Adrenal gland (tissue), 9 donors: ENCODE measurements at regions not wholly inside any gene's neighbourhood (a gene's known extent, or its start where the extent isn't known, plus 50 kb on each side); places are given as distances from the start of the nearest gene placed in this dataset.

ENCODE experiments used
- DNase-seq, 7 donors: peaks; one replicate each; pipeline ENCODE4 v3.0.0-alpha.2; 2019 to 2020
- H3K27ac ChIP-seq, 5 donors: fragments of 200-600 bp; sonication (generic) in 4 of 5; 1 replicate in 3 of 5; 2 replicates in 2 of 5; pipeline versions ENCODE4 v1.5.1 to v1.8.0; 2016 to 2020; ENCODE audit warnings: mild to moderate bottlenecking in 1 of 5
- H3K27me3 ChIP-seq: fragments of 200-600 bp; 2 replicates; pipeline ENCODE4 v1.8.0; 2021
- H3K36me3 ChIP-seq, 2 donors: fragments of 200-600 bp; replicated peaks in 1 of 2; 1 replicate in 1 of 2; 2 replicates in 1 of 2; pipeline versions ENCODE4 v1.5.1 to v1.8.0; 2018 to 2022
- H3K4me1 ChIP-seq, 2 donors: fragments of 200-600 bp; replicated peaks in 1 of 2; 1 replicate in 1 of 2; 2 replicates in 1 of 2; pipeline versions ENCODE4 v1.5.1 to v1.8.0; 2018 to 2021
- H3K4me3 ChIP-seq, 4 donors: fragments of 200-600 bp; sonication (generic) in 3 of 4; one replicate each; pipeline ENCODE4 v1.5.1; 2016 to 2018
- H3K9me3 ChIP-seq, 3 donors: fragments of 200-600 bp; sonication (generic) in 1 of 3; replicated peaks in 1 of 3; 1 replicate in 2 of 3; 2 replicates in 1 of 3; pipeline versions ENCODE4 v1.5.1 to v1.8.0; 2016 to 2021
- CTCF ChIP-seq, 6 experiments: fragments of 450-650 bp in 4 of 6; fragments of 200-600 bp in 2 of 6; sonication (generic) in 1 of 6; IDR thresholded peaks; 1 replicate in 5 of 6; 2 replicates in 1 of 6; pipeline versions ENCODE4 v1.5.1 to v1.8.0; 2016 to 2021; ENCODE audit warnings: antibody characterized with exemption in 6 of 6, mild to moderate bottlenecking in 2 of 6, moderate library complexity in 1 of 6
- POLR2A ChIP-seq, 2 donors: fragments of 450-650 bp; IDR thresholded peaks; one replicate each; pipeline ENCODE4 v1.6.1; 2017; ENCODE audit warnings: antibody characterized with exemption in 2 of 2, mild to moderate bottlenecking in 2 of 2, moderate library complexity in 1 of 2
- WGBS, 4 donors: extraction: QIAGEN DNeasy Blood & Tissue Kit in 2 of 4; methylation state at CpG; one replicate each; pipeline versions ENCODE4 v1.1.5 to v1.1.7; 2013 to 2017; 5-methylcytosine and 5-hydroxymethylcytosine counted together
- intact Hi-C, 2 donors: fragments of 100-400 bp; cut with DNase I; formaldehyde crosslinking; loops; one replicate each; pipeline versions ENCODE4 v1.14.1 to v1.15.0; 2022 to 2023
- donor health status: healthy with polysubstance abuse.
- donor health status: Bipolar disorder and iron deficiency.
- donor health status: DM: yes; HTN: yes; CAD: no.
- donor health status: DM: no; HTN: no; CAD: no.
- donor health status: DM: no; HTN: no; CAD: no.

DNA sequence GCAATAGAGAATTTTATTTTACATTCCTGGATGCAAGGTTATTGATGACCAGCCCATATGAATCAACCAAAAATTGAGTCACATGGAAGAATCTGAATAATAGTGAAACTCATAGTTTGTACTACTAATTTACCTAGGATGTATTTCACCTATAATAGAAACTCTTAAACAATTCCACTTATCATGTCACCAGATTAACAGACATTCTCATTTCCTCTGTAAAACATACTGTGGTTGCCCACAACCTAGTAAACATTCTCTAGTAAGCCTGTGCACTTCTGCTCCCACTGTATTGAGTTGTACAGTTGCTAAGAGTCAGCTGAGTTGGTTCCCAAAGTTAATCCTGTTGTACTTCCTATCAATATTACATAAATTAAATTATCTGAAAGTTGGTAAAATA lies 196.6 kb upstream of the TMTC1 start:
- TF ChIP-seq CTCF (IDR thresholded peaks at IDR 0.05), result no peak
- no peak for TF ChIP-seq POLR2A (IDR thresholded peaks at IDR 0.05)
- no peak for DNase-seq
- intact Hi-C loops, result no loop called here
- Histone ChIP-seq H3K27me3 (no peaks in the 10 kb centered on the region), H3K4me1 (no peaks in the 10 kb centered on the region), H3K9me3 (no peaks in the 10 kb centered on the region), H3K4me3 (no peak overlapping the region), H3K36me3 (no peaks in the 10 kb centered on the region), H3K27ac (no peak overlapping the region)

DNA sequence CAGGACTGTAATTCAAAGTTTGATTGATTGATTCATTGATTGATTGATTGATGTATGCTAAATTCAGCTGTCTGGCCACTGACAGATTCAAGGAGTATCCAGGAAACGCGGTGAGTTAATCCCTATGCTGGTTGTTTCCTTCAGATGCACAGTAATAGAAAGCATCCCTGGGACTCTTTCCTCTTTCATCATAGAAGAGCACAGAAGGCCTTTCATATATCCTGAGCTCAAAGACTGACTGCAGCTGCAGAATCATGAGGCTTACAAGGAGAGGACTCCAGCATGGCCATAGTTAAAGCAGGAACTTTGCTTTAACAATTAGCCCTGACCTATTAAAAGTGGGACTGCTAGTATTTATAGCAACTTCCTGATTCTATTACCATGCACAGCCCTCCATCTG lies 187.7 kb upstream of the TMTC1 start:
- TF ChIP-seq POLR2A (IDR thresholded peaks at IDR 0.05) (no peak), CTCF (IDR thresholded peaks at IDR 0.05) (no peak)
- Histone ChIP-seq H3K9me3 (no peaks in the 10 kb centered on the region), H3K36me3 (no peaks in the 10 kb centered on the region), H3K27ac (no peak overlapping the region), H3K27me3 (no peaks in the 10 kb centered on the region), H3K4me3 (no peak overlapping the region), H3K4me1 (no peaks in the 10 kb centered on the region)
- intact Hi-C loops, result no loop called here
- 58 to 83% (median 73%) methylated on average over 2 of the region's 2 CpGs for WGBS, 4 donors
- no peak for DNase-seq

- Histone ChIP-seq H3K27me3 (no peaks in the 10 kb centered on the region), H3K27ac (no peak overlapping the region), H3K4me3 (no peak overlapping the region), H3K36me3 (no peaks in the 10 kb centered on the region), H3K9me3 (no peaks in the 10 kb centered on the region), H3K4me1 (no peaks in the 10 kb centered on the region)
- intact Hi-C loops, result no loop called here
- WGBS, 4 donors, result 60 to 84% (median 67%) methylated on average over 3 of the region's 3 CpGs
- no peak for DNase-seq
- TF ChIP-seq CTCF (IDR thresholded peaks at IDR 0.05), result no peak
- TF ChIP-seq POLR2A (IDR thresholded peaks at IDR 0.05), result no peak
These were observed 186.8 kb upstream of the TMTC1 start for GRCh38 chr12:29970501-29970900.

DNA sequence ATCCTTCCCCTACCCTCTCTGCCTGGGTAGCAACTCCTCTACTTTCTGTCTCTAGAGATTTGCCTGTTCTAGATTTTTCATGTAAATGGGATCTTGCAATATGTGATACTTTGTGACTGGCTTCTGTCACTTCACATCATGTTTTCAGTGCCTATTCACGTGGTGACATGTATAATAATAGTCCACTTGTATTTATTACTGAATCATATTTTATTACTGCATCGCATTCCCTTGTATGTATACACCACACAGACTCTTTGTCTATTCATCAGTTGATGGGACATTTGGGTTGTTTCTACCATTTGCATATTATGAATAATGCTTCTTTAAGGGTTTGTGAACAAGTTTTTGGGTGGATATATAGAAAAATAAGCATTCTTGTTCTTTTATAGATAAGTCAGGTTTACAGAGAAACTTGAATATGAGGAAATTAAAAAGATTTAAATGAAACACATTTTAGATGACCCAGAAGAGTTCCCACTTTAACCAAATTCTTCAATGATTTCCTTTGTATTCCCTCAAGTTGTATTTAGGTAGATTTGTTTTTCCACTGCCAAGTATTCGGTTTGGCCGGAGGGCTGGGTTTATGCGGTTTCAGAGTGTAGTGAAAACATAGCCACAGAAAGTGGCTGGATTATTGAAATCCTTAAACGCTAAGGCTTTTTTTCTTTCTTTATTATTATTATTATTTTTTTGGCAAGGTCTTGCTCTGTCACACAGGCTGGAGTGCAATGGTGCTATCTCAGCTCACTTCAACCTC lies 178.7 kb upstream of the TMTC1 start:
- H3K36me3 ChIP-seq, result no peaks in the 10 kb centered on the region
- no peaks in the 10 kb centered on the region for H3K4me1 ChIP-seq
- H3K9me3 ChIP-seq, result no peaks in the 10 kb centered on the region
- no peak for TF ChIP-seq CTCF (IDR thresholded peaks at IDR 0.05)
- TF ChIP-seq POLR2A (IDR thresholded peaks at IDR 0.05), result no peak
- H3K4me3 ChIP-seq, result no peak overlapping the region
- peaks cover 4% of the 10 kb centered on the region for H3K27me3 ChIP-seq
- 89 to 92% (median 90%) methylated on average over 6 of the region's 6 CpGs for WGBS, 4 donors
- intact Hi-C loops, result no loop called here
- no peak for DNase-seq
- H3K27ac ChIP-seq, result no peak overlapping the region
